Activated CD4-positive, alpha-beta memory T cell treated with anti-CD3 and anti-CD28 coated beads for 36 hours (primary cell): ENCODE measurements at regions not wholly inside any gene's neighbourhood (a gene's known extent, or its start where the extent isn't known, plus 50 kb on each side); places are given as distances from the start of the nearest gene placed in this dataset.
A peak's percentile ranks its signal among the peaks of the same experiment; 100 is the strongest.
"Not testable (repeated sequence)": the region's sequence is repeated elsewhere in the genome, so short reads cannot be mapped to it uniquely, and the experiment has no call there.

Experiments
- CTCF ChIA-PET: fragments of 350-600 bp; sonication (Branson Sonifier 250); formaldehyde crosslinking; loops from one replicate; lab custom pipeline; 2021; ENCODE audit warnings: antibody characterized with exemption, inconsistent platforms; lab: Charles Lee
- POLR2A ChIA-PET: fragments of 350-600 bp; sonication (Branson Sonifier 250); formaldehyde crosslinking; loops from one replicate; lab custom pipeline; 2021; ENCODE audit warnings: antibody characterized with exemption; lab: Charles Lee
- DNase-seq: peaks from one replicate; pipeline ENCODE4 v3.0.0-alpha.2; 2020
- H3K27ac Mint-ChIP-seq: one replicate; pipeline ENCODE4 v1.8.0; 2021; ENCODE audit warnings: mixed read lengths
- H3K27me3 Mint-ChIP-seq: one replicate; pipeline ENCODE4 v1.8.0; 2021; ENCODE audit warnings: mixed read lengths
- H3K36me3 Mint-ChIP-seq: one replicate; pipeline ENCODE4 v1.8.0; 2021; ENCODE audit warnings: mixed read lengths
- H3K4me1 Mint-ChIP-seq: one replicate; pipeline ENCODE4 v1.8.0; 2021; ENCODE audit warnings: low read depth, mixed read lengths
- H3K4me3 Mint-ChIP-seq: one replicate; pipeline ENCODE4 v1.8.0; 2021; ENCODE audit warnings: mild to moderate bottlenecking, mixed read lengths
- H3K9me3 Mint-ChIP-seq: one replicate; pipeline ENCODE4 v1.8.0; 2021; ENCODE audit warnings: mixed read lengths
- intact Hi-C: fragments of 100-400 bp; cut with micrococcal nuclease; formaldehyde crosslinking; loops from one replicate; pipeline ENCODE4 v1.15.1; 2023

GRCh38 chr3:152148579-152148978, 120.2 kb upstream of the MBNL1 start:
- intact Hi-C loops: no loop called here
- H3K27me3 Mint-ChIP-seq: peaks cover 2% of the 10 kb centered on the region
- H3K9me3 Mint-ChIP-seq: no peaks in the 10 kb centered on the region
- H3K4me1 Mint-ChIP-seq: peaks cover 18% of the 10 kb centered on the region
- no peak for DNase-seq
- ChIA-PET POLR2A (no interaction called here), CTCF (no interaction called here)
- no peaks in the 10 kb centered on the region for H3K36me3 Mint-ChIP-seq
- H3K4me3 Mint-ChIP-seq: no peak overlapping the region
- H3K27ac Mint-ChIP-seq: no peak overlapping the region

- Mint-ChIP-seq H3K27ac (no peak overlapping the region), H3K36me3 (no peaks in the 10 kb centered on the region), H3K9me3 (no peaks in the 10 kb centered on the region), H3K4me1 (peaks cover 18% of the 10 kb centered on the region), H3K4me3 (no peak overlapping the region), H3K27me3 (peaks cover 2% of the 10 kb centered on the region)
- intact Hi-C loops: loop anchor here (2.0 kb wide), 1 partner anchor 23 kb away; no protein-coding TSS in a partner anchor
- ChIA-PET POLR2A (no interaction called here), CTCF (no interaction called here)
- DNase-seq: no peak
Observed at GRCh38 chr3:152149832-152150231, 118.9 kb upstream of the MBNL1 start.

- Mint-ChIP-seq H3K27me3 (peaks cover 2% of the 10 kb centered on the region), H3K36me3 (no peaks in the 10 kb centered on the region), H3K9me3 (no peaks in the 10 kb centered on the region), H3K4me1 (peaks cover 18% of the 10 kb centered on the region), H3K27ac (no peak overlapping the region), H3K4me3 (no peak overlapping the region)
- CTCF ChIA-PET: interaction anchor here (1.4 kb wide), 1 partner anchor 9 kb away, joined by 4 read pairs; no protein-coding TSS in a partner anchor
- DNase-seq: peak; percentile 24
- POLR2A ChIA-PET: interaction anchor here (0.6 kb wide), 1 partner anchor 270 kb away, joined by 3 read pairs; no protein-coding TSS in a partner anchor
- intact Hi-C loops: loop anchor here (2.0 kb wide), 1 partner anchor 25 kb away; no protein-coding TSS in a partner anchor
Observed at GRCh38 chr3:152151216-152151876, 117.4 kb upstream of the MBNL1 start.

- CTCF ChIA-PET, H3K9me3 Mint-ChIP-seq, H3K27ac Mint-ChIP-seq, DNase-seq, H3K27me3 Mint-ChIP-seq, H3K36me3 Mint-ChIP-seq, H3K4me3 Mint-ChIP-seq: not testable (repeated sequence)
- H3K4me1 Mint-ChIP-seq: peaks cover 18% of the 10 kb centered on the region
- POLR2A ChIA-PET: interaction anchor here (0.6 kb wide), 1 partner anchor 269 kb away, joined by 3 read pairs; no protein-coding TSS in a partner anchor
- intact Hi-C loops: loop anchor here (2.0 kb wide), 1 partner anchor 25 kb away; no protein-coding TSS in a partner anchor
Observed at GRCh38 chr3:152151877-152152765, 116.6 kb upstream of the MBNL1 start.

- POLR2A ChIA-PET, H3K27me3 Mint-ChIP-seq, DNase-seq, H3K4me3 Mint-ChIP-seq, H3K9me3 Mint-ChIP-seq, H3K27ac Mint-ChIP-seq, intact Hi-C loops, H3K36me3 Mint-ChIP-seq, CTCF ChIA-PET: not testable (repeated sequence)
- H3K4me1 Mint-ChIP-seq: peaks cover 12% of the 10 kb centered on the region
Observed at GRCh38 chr3:152153115-152153514, 115.6 kb upstream of the MBNL1 start.

- H3K36me3 Mint-ChIP-seq: no peaks in the 10 kb centered on the region
- intact Hi-C loops: no loop called here
- no peak overlapping the region for H3K4me3 Mint-ChIP-seq
- no peaks in the 10 kb centered on the region for H3K27me3 Mint-ChIP-seq
- no peak overlapping the region for H3K27ac Mint-ChIP-seq
- DNase-seq: no peak
- H3K4me1 Mint-ChIP-seq: peaks cover 8% of the 10 kb centered on the region
- POLR2A ChIA-PET: no interaction called here
- no peaks in the 10 kb centered on the region for H3K9me3 Mint-ChIP-seq
- CTCF ChIA-PET: no interaction called here
Observed at GRCh38 chr3:152155246-152156020, 113.3 kb upstream of the MBNL1 start.

GRCh38 chr3:152156880-152157279, 111.8 kb upstream of the MBNL1 start:
- H3K9me3 Mint-ChIP-seq: no peaks in the 10 kb centered on the region
- no peak overlapping the region for H3K4me3 Mint-ChIP-seq
- ChIA-PET POLR2A (no interaction called here), CTCF (no interaction called here)
- intact Hi-C loops: no loop called here
- no peaks in the 10 kb centered on the region for H3K4me1 Mint-ChIP-seq
- no peaks in the 10 kb centered on the region for H3K36me3 Mint-ChIP-seq
- H3K27me3 Mint-ChIP-seq: no peaks in the 10 kb centered on the region
- H3K27ac Mint-ChIP-seq: no peak overlapping the region
- no peak for DNase-seq

DNA sequence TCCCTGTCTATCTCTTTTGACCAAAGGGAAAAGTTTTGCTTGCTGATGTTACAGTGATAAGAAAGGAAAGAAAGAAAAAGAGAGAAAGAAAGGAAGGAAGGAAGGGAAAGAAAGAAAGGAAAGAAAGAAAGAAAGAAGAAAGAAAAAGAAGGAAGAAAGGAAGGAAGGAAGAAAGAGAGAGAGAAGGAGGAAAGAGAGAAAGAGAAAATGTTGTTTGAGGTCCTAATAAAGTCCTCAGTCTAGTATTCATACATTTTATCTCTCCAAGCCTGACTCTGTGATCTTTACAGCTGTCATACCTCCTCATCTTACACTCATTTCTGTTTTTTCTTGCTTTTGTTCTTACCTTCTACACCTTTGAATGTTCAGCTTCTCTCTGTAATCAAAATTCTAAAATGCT, 111.4 kb upstream of the MBNL1 start:
- no peak for DNase-seq
- no peak overlapping the region for H3K27ac Mint-ChIP-seq
- intact Hi-C loops: no loop called here
- no peak overlapping the region for H3K4me3 Mint-ChIP-seq
- H3K4me1 Mint-ChIP-seq: no peaks in the 10 kb centered on the region
- CTCF ChIA-PET: no interaction called here
- POLR2A ChIA-PET: interaction anchor here (0.6 kb wide), 1 partner anchor 37 kb away, joined by 3 read pairs; no protein-coding TSS in a partner anchor
- no peaks in the 10 kb centered on the region for H3K9me3 Mint-ChIP-seq
- H3K36me3 Mint-ChIP-seq: no peaks in the 10 kb centered on the region
- no peaks in the 10 kb centered on the region for H3K27me3 Mint-ChIP-seq

GRCh38 chr3:152159328-152159727, 109.4 kb upstream of the MBNL1 start:
- CTCF ChIA-PET: interaction anchor here (1.8 kb wide), 1 partner anchor 8 kb away, joined by 4 read pairs; no protein-coding TSS in a partner anchor
- H3K4me1 Mint-ChIP-seq: no peaks in the 10 kb centered on the region
- H3K9me3 Mint-ChIP-seq: no peaks in the 10 kb centered on the region
- H3K27ac Mint-ChIP-seq: no peak overlapping the region
- DNase-seq: no peak
- no peak overlapping the region for H3K4me3 Mint-ChIP-seq
- intact Hi-C loops: no loop called here
- H3K36me3 Mint-ChIP-seq: no peaks in the 10 kb centered on the region
- POLR2A ChIA-PET: interaction anchor here (0.5 kb wide), 1 partner anchor 292 kb away, joined by 3 read pairs; no protein-coding TSS in a partner anchor
- no peaks in the 10 kb centered on the region for H3K27me3 Mint-ChIP-seq

DNA sequence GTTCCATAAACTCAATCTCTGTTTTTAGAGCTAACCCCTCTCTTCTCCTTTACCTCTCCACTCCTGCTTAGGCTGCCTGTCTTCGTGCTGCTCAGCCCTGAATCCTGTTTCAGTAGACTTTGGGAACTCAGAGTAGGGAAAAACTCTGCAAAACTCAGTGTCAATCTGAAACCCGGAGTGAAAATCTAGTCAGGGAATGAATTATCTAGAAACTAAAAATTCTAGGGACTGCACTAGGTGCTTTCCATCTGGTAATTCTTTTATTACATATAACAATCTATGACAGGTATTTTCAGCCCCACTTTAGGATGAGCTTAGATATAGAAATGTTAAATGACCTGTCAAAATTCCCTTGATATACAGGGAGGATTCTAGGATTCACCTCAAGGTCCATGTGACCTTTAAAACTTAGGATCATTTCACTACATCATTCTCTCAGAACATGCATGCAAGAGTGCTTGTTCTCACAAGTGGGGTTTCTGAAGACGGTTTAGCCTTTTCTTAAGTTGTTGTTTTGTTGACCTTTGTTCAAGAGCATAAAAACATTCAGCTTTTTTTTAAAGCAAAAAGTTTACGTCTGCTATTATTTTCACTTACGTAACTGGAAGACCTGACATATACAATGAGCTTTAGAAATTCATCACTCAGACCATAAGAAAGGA, 108.2 kb upstream of the MBNL1 start:
- H3K4me1 Mint-ChIP-seq: no peaks in the 10 kb centered on the region
- POLR2A ChIA-PET: no interaction called here

DNA sequence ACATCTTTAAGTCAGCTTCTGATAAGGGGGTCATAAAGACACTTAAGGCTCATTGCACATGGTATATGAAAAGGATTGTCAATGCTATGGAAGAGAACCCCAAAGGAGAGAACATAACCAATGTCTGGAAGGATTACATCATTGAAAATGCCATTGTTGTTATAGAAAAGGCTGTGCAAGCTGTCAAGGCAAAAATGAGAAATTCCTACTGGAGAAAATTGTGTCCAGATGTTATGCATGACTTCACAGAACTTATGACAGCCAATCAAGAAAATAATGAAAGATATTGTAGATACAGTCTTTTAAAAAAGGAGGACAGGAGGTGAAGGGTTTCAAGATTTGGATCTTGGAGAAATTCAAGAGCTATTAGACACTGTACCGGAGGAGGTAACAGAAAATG, 96.3 kb upstream of the MBNL1 start:
- intact Hi-C loops: no loop called here
- no peak overlapping the region for H3K27ac Mint-ChIP-seq
- no peak for DNase-seq
- H3K4me3 Mint-ChIP-seq: no peak overlapping the region
- H3K4me1 Mint-ChIP-seq: no peaks in the 10 kb centered on the region
- ChIA-PET POLR2A (no interaction called here), CTCF (no interaction called here)
- H3K36me3 Mint-ChIP-seq: peaks cover 1% of the 10 kb centered on the region
- no peaks in the 10 kb centered on the region for H3K27me3 Mint-ChIP-seq
- peaks cover 14% of the 10 kb centered on the region for H3K9me3 Mint-ChIP-seq

More for the DNA sequence above, 108.2 kb upstream of the MBNL1 start:
- peaks cover 3% of the 10 kb centered on the region for H3K9me3 Mint-ChIP-seq
- intact Hi-C loops: no loop called here
- H3K27me3 Mint-ChIP-seq: no peaks in the 10 kb centered on the region
- H3K36me3 Mint-ChIP-seq: peaks cover 2% of the 10 kb centered on the region
- CTCF ChIA-PET: interaction anchor here (0.7 to 1.8 kb wide), 3 partner anchors 10 to 1097 kb away, joined by 3 to 4 read pairs (median 4); no protein-coding TSS in a partner anchor
- H3K27ac Mint-ChIP-seq: no peak overlapping the region
- no peak for DNase-seq
- no peak overlapping the region for H3K4me3 Mint-ChIP-seq
